Fibroblast of pulmonary artery (primary cell): ENCODE measurements at regions not wholly inside any gene's neighbourhood (a gene's known extent, or its start where the extent isn't known, plus 50 kb on each side); places are given as distances from the start of the nearest gene placed in this dataset.

Experiments
- DNase-seq: peaks from one replicate; pipeline ENCODE4 v3.0.0-alpha.2; 2010; ENCODE audit warnings: low read depth
- H3K4me3 ChIP-seq: replicated peaks from 2 replicates; pipeline ENCODE4 v1.5.1; 2011; ENCODE audit warnings: low read depth, mild to moderate bottlenecking, control low read depth, low read length, moderate library complexity
- CTCF ChIP-seq: IDR thresholded peaks from 2 replicates; pipeline ENCODE4 v1.5.1; 2011; ENCODE audit warnings: mild to moderate bottlenecking, control low read depth, low read length, inconsistent platforms; ENCODE audit errors: missing control alignments

GRCh38 chr9:7407246-7407645 is 392.3 kb downstream of the DMAC1 start:
- TF ChIP-seq CTCF = no peak
- H3K4me3 ChIP-seq = no peak overlapping the region
- no peak for DNase-seq

- no peak overlapping the region for H3K4me3 ChIP-seq
- DNase-seq = no peak
- no peak for TF ChIP-seq CTCF
These were observed 393.5 kb downstream of the DMAC1 start for GRCh38 chr9:7405924-7406604.

GRCh38 chr9:7403839-7404487 is 395.6 kb downstream of the DMAC1 start:
- no peak for DNase-seq
- no peak for TF ChIP-seq CTCF
- no peak overlapping the region for H3K4me3 ChIP-seq

- no peak for TF ChIP-seq CTCF
- no peak overlapping the region for H3K4me3 ChIP-seq
- DNase-seq = no peak
These were observed 396.6 kb downstream of the DMAC1 start for GRCh38 chr9:7403028-7403389.

GRCh38 chr9:7402334-7403027 is 397.1 kb downstream of the DMAC1 start:
- H3K4me3 ChIP-seq = no peak overlapping the region
- TF ChIP-seq CTCF = no peak
- peak; percentile 20 for DNase-seq

GRCh38 chr9:7401116-7401515 is 398.5 kb downstream of the DMAC1 start:
- DNase-seq = no peak
- no peak for TF ChIP-seq CTCF
- no peak overlapping the region for H3K4me3 ChIP-seq
